ENCODE measurements at regions not wholly inside any gene's neighbourhood (a gene's known extent, or its start where the extent isn't known, plus 50 kb on each side); places are given as distances from the start of the nearest gene placed in this dataset.

DNA sequence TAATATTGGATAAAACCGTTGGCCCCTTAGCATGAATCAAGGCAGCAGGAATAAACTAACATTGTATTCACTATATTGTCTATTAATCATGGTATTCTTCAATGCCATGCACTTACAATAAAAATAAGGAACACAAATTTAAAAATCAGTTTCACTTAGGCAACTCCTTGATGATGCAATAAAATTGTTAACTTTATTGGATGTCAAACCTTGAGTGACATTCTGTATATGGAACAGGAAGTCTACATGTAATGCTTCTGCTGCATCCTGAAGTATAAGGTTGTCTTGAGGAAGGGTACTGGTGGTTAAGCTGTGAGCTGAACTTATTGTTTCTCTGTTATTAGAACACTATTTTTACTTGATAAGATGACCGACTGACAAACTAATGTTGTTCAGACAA lies 605.5 kb downstream of the SATB2 start:
- Histone ChIP-seq H3K9me3 (ENCODE audit: control insufficient read depth in 4 of 4, low read length in 3 of 4) (no peaks in the 10 kb centered on the region), H3K4me1 (ENCODE audit: control insufficient read depth in 4 of 4, insufficient read depth in 4 of 4, low read length in 3 of 4) (no peaks in the 10 kb centered on the region), H3K27me3 (ENCODE audit: control insufficient read depth in 4 of 4, insufficient read depth in 4 of 4, low read length in 3 of 4) (no peaks in the 10 kb centered on the region), H3K27ac (ENCODE audit: low read depth in 1 of 2, low read length in 2 of 2) (no peak overlapping the region), H3K9ac (ENCODE audit: low read depth in 1 of 2, low read length in 2 of 2) (no peak overlapping the region), H3K36me3 (ENCODE audit: control insufficient read depth in 4 of 4, insufficient read depth in 3 of 4, low read depth in 1 of 4, low read length in 3 of 4) (no peaks in the 10 kb centered on the region), H3K4me3 (ENCODE audit: low read depth in 1 of 3, low read length in 3 of 3) (no peak overlapping the region)
- WGBS: 77% methylated on average over 2 of the region's 2 CpGs
- TF ChIP-seq HNF4G (IDR thresholded peaks at IDR 0.05): no peak
- DNase-seq (ENCODE audit: low spot score): no peak

DNA sequence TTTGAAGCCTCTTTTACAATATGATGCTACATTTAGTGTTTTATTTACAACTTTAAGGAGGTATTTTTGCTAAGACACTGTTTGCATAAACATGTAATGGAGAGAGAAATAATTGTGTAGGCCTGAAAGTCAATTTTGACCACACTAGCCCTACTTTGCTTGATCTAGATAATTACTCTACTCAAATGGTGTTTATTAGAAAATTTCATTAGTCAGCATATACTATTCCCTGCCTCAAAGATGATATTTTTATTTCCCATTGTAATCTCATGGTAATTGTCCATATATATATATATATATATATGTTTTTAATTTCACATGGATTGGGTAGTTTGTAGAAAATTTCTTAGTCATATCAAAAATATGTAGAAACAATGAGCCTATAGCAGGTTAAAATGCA lies 632.2 kb downstream of the SATB2 start:
- Histone ChIP-seq H3K9ac (ENCODE audit: low read depth in 1 of 2, low read length in 2 of 2) (no peak overlapping the region), H3K27me3 (ENCODE audit: control insufficient read depth in 4 of 4, insufficient read depth in 4 of 4, low read length in 3 of 4) (no peaks in the 10 kb centered on the region), H3K36me3 (ENCODE audit: control insufficient read depth in 4 of 4, insufficient read depth in 3 of 4, low read depth in 1 of 4, low read length in 3 of 4) (no peaks in the 10 kb centered on the region), H3K27ac (ENCODE audit: low read depth in 1 of 2, low read length in 2 of 2) (no peak overlapping the region), H3K9me3 (ENCODE audit: control insufficient read depth in 4 of 4, low read length in 3 of 4) (peaks cover 0 to 3% (median 0%) of the 10 kb centered on the region in 4 donors), H3K4me3 (ENCODE audit: low read depth in 1 of 3, low read length in 3 of 3) (no peak overlapping the region), H3K4me1 (ENCODE audit: control insufficient read depth in 4 of 4, insufficient read depth in 4 of 4, low read length in 3 of 4) (no peaks in the 10 kb centered on the region)
- no peak for DNase-seq (ENCODE audit: low spot score)
- no peak for TF ChIP-seq HNF4G (IDR thresholded peaks at IDR 0.05)
- no peak for TF ChIP-seq JUND (IDR thresholded peaks at IDR 0.05)
- TF ChIP-seq, protein P1, sequence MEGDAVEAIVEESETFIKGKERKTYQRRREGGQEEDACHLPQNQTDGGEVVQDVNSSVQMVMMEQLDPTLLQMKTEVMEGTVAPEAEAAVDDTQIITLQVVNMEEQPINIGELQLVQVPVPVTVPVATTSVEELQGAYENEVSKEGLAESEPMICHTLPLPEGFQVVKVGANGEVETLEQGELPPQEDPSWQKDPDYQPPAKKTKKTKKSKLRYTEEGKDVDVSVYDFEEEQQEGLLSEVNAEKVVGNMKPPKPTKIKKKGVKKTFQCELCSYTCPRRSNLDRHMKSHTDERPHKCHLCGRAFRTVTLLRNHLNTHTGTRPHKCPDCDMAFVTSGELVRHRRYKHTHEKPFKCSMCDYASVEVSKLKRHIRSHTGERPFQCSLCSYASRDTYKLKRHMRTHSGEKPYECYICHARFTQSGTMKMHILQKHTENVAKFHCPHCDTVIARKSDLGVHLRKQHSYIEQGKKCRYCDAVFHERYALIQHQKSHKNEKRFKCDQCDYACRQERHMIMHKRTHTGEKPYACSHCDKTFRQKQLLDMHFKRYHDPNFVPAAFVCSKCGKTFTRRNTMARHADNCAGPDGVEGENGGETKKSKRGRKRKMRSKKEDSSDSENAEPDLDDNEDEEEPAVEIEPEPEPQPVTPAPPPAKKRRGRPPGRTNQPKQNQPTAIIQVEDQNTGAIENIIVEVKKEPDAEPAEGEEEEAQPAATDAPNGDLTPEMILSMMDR (IDR thresholded peaks at IDR 0.05; ENCODE audit: low read depth, low read length, missing input control): no peak
- TF ChIP-seq, protein P2, sequence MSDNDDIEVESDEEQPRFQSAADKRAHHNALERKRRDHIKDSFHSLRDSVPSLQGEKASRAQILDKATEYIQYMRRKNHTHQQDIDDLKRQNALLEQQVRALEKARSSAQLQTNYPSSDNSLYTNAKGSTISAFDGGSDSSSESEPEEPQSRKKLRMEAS (IDR thresholded peaks at IDR 0.05): no peak
- TF ChIP-seq, protein P3, sequence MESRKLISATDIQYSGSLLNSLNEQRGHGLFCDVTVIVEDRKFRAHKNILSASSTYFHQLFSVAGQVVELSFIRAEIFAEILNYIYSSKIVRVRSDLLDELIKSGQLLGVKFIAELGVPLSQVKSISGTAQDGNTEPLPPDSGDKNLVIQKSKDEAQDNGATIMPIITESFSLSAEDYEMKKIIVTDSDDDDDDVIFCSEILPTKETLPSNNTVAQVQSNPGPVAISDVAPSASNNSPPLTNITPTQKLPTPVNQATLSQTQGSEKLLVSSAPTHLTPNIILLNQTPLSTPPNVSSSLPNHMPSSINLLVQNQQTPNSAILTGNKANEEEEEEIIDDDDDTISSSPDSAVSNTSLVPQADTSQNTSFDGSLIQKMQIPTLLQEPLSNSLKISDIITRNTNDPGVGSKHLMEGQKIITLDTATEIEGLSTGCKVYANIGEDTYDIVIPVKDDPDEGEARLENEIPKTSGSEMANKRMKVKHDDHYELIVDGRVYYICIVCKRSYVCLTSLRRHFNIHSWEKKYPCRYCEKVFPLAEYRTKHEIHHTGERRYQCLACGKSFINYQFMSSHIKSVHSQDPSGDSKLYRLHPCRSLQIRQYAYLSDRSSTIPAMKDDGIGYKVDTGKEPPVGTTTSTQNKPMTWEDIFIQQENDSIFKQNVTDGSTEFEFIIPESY (IDR thresholded peaks at IDR 0.05): no peak
- no peak for TF ChIP-seq HNF4A (conservative IDR thresholded peaks at IDR 0.05)
- TF ChIP-seq RXRA (IDR thresholded peaks at IDR 0.05): no peak
- TF ChIP-seq NR2F2 (IDR thresholded peaks at IDR 0.05): no peak
- no peak for TF ChIP-seq FOXA1 (IDR thresholded peaks at IDR 0.05)
- no peak for TF ChIP-seq FOXA2 (IDR thresholded peaks at IDR 0.05)
- no peak for TF ChIP-seq GABPA (IDR thresholded peaks at IDR 0.05 in 1 of 2, conservative IDR thresholded peaks at IDR 0.05 in 1 of 2)
- TF ChIP-seq, protein P4, sequence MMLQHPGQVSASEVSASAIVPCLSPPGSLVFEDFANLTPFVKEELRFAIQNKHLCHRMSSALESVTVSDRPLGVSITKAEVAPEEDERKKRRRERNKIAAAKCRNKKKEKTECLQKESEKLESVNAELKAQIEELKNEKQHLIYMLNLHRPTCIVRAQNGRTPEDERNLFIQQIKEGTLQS (IDR thresholded peaks at IDR 0.05): no peak
- TF ChIP-seq TAF1 (conservative IDR thresholded peaks at IDR 0.05): no peak
- TF ChIP-seq, protein P5, sequence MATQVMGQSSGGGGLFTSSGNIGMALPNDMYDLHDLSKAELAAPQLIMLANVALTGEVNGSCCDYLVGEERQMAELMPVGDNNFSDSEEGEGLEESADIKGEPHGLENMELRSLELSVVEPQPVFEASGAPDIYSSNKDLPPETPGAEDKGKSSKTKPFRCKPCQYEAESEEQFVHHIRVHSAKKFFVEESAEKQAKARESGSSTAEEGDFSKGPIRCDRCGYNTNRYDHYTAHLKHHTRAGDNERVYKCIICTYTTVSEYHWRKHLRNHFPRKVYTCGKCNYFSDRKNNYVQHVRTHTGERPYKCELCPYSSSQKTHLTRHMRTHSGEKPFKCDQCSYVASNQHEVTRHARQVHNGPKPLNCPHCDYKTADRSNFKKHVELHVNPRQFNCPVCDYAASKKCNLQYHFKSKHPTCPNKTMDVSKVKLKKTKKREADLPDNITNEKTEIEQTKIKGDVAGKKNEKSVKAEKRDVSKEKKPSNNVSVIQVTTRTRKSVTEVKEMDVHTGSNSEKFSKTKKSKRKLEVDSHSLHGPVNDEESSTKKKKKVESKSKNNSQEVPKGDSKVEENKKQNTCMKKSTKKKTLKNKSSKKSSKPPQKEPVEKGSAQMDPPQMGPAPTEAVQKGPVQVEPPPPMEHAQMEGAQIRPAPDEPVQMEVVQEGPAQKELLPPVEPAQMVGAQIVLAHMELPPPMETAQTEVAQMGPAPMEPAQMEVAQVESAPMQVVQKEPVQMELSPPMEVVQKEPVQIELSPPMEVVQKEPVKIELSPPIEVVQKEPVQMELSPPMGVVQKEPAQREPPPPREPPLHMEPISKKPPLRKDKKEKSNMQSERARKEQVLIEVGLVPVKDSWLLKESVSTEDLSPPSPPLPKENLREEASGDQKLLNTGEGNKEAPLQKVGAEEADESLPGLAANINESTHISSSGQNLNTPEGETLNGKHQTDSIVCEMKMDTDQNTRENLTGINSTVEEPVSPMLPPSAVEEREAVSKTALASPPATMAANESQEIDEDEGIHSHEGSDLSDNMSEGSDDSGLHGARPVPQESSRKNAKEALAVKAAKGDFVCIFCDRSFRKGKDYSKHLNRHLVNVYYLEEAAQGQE (IDR thresholded peaks at IDR 0.05): no peak
- no peak for TF ChIP-seq YY1 (IDR thresholded peaks at IDR 0.05)
- TF ChIP-seq SP1 (IDR thresholded peaks at IDR 0.05): no peak
- TF ChIP-seq EGR1 (IDR thresholded peaks at IDR 0.05; ENCODE audit: low read depth in 2 of 2): no peak
- no peak for TF ChIP-seq RAD21 (IDR thresholded peaks at IDR 0.05)

Measured in liver (tissue), 8 donors.